GM12801 (cell line): ENCODE measurements at regions not wholly inside any gene's neighbourhood (a gene's known extent, or its start where the extent isn't known, plus 50 kb on each side); places are given as distances from the start of the nearest gene placed in this dataset.

Source experiments
- CTCF ChIP-seq: IDR thresholded peaks from one replicate; pipeline ENCODE4 v1.5.1; 2011; ENCODE audit warnings: control low read depth; ENCODE audit not compliant: insufficient read length; ENCODE audit errors: extremely low read depth

GRCh38 chr14:86094512-86094911 lies 564.6 kb downstream of the FLRT2 start:
- TF ChIP-seq CTCF: no peak

- no peak for TF ChIP-seq CTCF
Observed at GRCh38 chr14:86091811-86092210, 561.9 kb downstream of the FLRT2 start.

GRCh38 chr14:86088156-86088555 lies 558.2 kb downstream of the FLRT2 start:
- no peak for TF ChIP-seq CTCF

- TF ChIP-seq CTCF: no peak
Observed at GRCh38 chr14:86087377-86087776, 557.4 kb downstream of the FLRT2 start.

GRCh38 chr14:86086962-86087361 lies 557.0 kb downstream of the FLRT2 start:
- TF ChIP-seq CTCF: no peak

GRCh38 chr14:86084097-86084496 lies 554.2 kb downstream of the FLRT2 start:
- no peak for TF ChIP-seq CTCF

- no peak for TF ChIP-seq CTCF
Observed at GRCh38 chr14:86083616-86084015, 553.7 kb downstream of the FLRT2 start.
